MM.1S (cell line): ENCODE measurements at regions not wholly inside any gene's neighbourhood (a gene's known extent, or its start where the extent isn't known, plus 50 kb on each side); places are given as distances from the start of the nearest gene placed in this dataset.

Experiments used
- DNase-seq: peaks from one replicate; pipeline ENCODE4 v3.0.0-alpha.2; 2015
- H2AFZ ChIP-seq: fragments of 300-600 bp; sonication (generic); 2 replicates; pipeline ENCODE4 v1.6.0; 2016; ENCODE audit warnings: antibody characterized with exemption, low read length
- H3F3A ChIP-seq: fragments of 300-600 bp; sonication (generic); 2 replicates; pipeline ENCODE4 v1.6.1; 2016; ENCODE audit warnings: mild to moderate bottlenecking, antibody characterized with exemption, low read length, moderate library complexity, mixed read lengths; ENCODE audit not compliant: insufficient read depth
- H3K27ac ChIP-seq: fragments of 300-600 bp; sonication (generic); 2 replicates; pipeline ENCODE4 v1.5.1; 2016; ENCODE audit warnings: mild to moderate bottlenecking, low read length
- H3K27me3 ChIP-seq: fragments of 300-600 bp; sonication (generic); replicated peaks from 2 replicates; pipeline ENCODE4 v1.6.0; 2016; ENCODE audit warnings: low read length; ENCODE audit not compliant: insufficient read depth
- H3K36me3 ChIP-seq: fragments of 300-600 bp; sonication (generic); replicated peaks from 2 replicates; pipeline ENCODE4 v1.6.1; 2016; ENCODE audit warnings: mild to moderate bottlenecking, low read length, mixed read lengths; ENCODE audit not compliant: insufficient read depth
- H3K4me1 ChIP-seq: fragments of 300-600 bp; sonication (generic); 2 replicates; pipeline ENCODE4 v1.6.1; 2016; ENCODE audit warnings: low read length, mixed read lengths
- H3K4me2 ChIP-seq: fragments of 300-600 bp; sonication (generic); 2 replicates; pipeline ENCODE4 v1.6.0; 2016; ENCODE audit warnings: low read depth, low read length
- H3K4me3 ChIP-seq: fragments of 300-600 bp; sonication (generic); 2 replicates; pipeline ENCODE4 v1.5.1; 2016; ENCODE audit warnings: low read length, mixed read lengths
- H3K79me2 ChIP-seq: fragments of 300-600 bp; sonication (generic); 2 replicates; pipeline ENCODE4 v1.6.1; 2016; ENCODE audit warnings: mixed run types, low read length, mixed read lengths
- H3K9ac ChIP-seq: fragments of 300-600 bp; sonication (generic); 2 replicates; pipeline ENCODE4 v1.6.1; 2016; ENCODE audit warnings: low read length, mixed read lengths
- H3K9me2 ChIP-seq: fragments of 300-600 bp; sonication (generic); replicated peaks from 2 replicates; pipeline ENCODE4 v1.6.1; 2016; ENCODE audit warnings: mild to moderate bottlenecking, low read length, mixed read lengths; ENCODE audit not compliant: insufficient read depth
- H3K9me3 ChIP-seq: fragments of 300-600 bp; sonication (generic); replicated peaks from 2 replicates; pipeline ENCODE4 v1.6.1; 2016; ENCODE audit warnings: mild to moderate bottlenecking, low read length, mixed read lengths; ENCODE audit not compliant: insufficient read depth
- H4K20me1 ChIP-seq: fragments of 300-600 bp; sonication (generic); 2 replicates; pipeline ENCODE4 v1.6.1; 2016; ENCODE audit warnings: mild to moderate bottlenecking, low read length, moderate library complexity, mixed read lengths; ENCODE audit not compliant: insufficient read depth
- EZH2 ChIP-seq: fragments of 300-600 bp; sonication (generic); optimal IDR thresholded peaks from 2 replicates; pipeline ENCODE3; 2017; ENCODE audit warnings: low read depth, mild to moderate bottlenecking, antibody characterized with exemption, low read length, mixed read lengths
- EZH2phosphoT487 ChIP-seq: fragments of 300-600 bp; sonication (generic); IDR thresholded peaks from 2 replicates; pipeline ENCODE4 v1.6.1; 2018; ENCODE audit warnings: antibody characterized with exemption, low read length
- TF ChIP-seq, protein P1 (sequence below): fragments of 300-600 bp; sonication (generic); IDR thresholded peaks from 2 replicates; pipeline ENCODE4 v1.5.1; 2016; ENCODE audit warnings: antibody characterized with exemption, low read length, mixed read lengths

DNA sequence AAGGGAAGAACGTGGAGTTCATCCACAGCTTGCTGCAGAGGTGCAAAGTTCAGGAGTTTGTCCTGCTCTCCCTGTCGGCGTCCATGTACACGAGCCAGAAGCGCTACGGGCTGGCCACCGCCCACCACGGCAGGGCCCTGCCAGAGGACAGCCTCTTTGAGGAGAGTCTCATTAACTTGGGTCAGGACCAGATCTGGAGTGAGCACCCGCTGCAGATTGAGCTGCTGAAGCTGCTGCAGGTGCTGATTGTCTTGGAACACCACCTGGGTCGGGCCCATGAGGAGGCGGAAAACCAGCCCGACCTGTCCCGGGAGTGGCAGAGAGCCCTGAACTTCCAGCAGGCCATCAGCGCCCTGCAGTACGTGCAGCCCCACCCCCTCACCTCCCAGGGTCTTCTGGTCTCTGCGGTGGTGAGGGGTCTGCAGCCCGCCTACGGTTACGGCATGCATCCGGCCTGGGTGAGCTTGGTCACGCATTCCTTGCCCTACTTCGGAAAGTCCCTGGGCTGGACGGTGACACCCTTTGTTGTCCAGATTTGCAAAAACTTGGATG is 73.8 kb upstream of the MORC3 start:
- Histone ChIP-seq H3K27ac (no peak overlapping the region), H4K20me1 (no peaks in the 10 kb centered on the region), H3K27me3 (no peaks in the 10 kb centered on the region), H3K9me2 (no peaks in the 10 kb centered on the region), H3K4me3 (no peak overlapping the region), H3K79me2 (no peaks in the 10 kb centered on the region), H3F3A (0 out of 2 replicates have a peak, but pooled peaks cover 2% of the 10 kb centered on the region), H3K36me3 (no peaks in the 10 kb centered on the region), H2AFZ (no peak overlapping the region), H3K9me3 (no peaks in the 10 kb centered on the region), H3K4me1 (no peaks in the 10 kb centered on the region), H3K4me2 (no peak overlapping the region), H3K9ac (no peak overlapping the region)
- DNase-seq, result no peak
- TF ChIP-seq, protein P1, sequence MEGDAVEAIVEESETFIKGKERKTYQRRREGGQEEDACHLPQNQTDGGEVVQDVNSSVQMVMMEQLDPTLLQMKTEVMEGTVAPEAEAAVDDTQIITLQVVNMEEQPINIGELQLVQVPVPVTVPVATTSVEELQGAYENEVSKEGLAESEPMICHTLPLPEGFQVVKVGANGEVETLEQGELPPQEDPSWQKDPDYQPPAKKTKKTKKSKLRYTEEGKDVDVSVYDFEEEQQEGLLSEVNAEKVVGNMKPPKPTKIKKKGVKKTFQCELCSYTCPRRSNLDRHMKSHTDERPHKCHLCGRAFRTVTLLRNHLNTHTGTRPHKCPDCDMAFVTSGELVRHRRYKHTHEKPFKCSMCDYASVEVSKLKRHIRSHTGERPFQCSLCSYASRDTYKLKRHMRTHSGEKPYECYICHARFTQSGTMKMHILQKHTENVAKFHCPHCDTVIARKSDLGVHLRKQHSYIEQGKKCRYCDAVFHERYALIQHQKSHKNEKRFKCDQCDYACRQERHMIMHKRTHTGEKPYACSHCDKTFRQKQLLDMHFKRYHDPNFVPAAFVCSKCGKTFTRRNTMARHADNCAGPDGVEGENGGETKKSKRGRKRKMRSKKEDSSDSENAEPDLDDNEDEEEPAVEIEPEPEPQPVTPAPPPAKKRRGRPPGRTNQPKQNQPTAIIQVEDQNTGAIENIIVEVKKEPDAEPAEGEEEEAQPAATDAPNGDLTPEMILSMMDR, result no peak
- TF ChIP-seq EZH2, result no peak
- TF ChIP-seq EZH2phosphoT487, result no peak

DNA sequence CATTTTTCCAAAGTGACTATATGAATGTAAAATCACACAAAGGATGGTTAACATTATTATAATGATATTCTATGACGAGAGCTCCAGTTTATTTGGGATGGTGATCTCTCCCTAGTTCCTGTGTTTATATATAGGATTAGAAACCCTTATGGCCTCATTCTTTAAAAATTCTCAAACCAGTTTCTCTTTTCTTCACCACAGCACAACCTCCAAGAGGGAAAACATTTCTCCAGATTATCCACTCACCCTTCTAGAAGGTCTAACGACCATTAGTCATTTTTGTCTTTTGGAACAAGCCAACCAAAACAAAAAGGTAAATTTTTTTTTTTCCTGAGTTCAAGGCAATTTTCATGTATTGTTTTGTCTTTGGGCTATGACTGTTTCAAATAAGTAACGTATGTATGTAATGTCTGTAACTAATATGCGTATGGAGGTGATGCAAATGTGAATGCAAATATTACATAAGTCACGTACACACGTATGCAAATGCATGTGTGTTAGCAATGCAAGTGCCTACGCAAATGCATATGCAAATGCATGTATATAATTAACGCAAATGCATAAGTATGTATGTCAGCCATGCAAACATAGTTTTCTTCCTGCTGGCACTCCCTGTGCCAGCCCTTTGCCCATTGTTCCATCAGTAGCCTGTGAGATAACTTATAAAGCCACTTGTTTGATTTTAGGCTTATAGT is 72.5 kb upstream of the MORC3 start:
- no peaks in the 10 kb centered on the region for H3K27me3 ChIP-seq
- H3K9me3 ChIP-seq, result no peaks in the 10 kb centered on the region
- no peaks in the 10 kb centered on the region for H3K36me3 ChIP-seq
- no peaks in the 10 kb centered on the region for H3K4me1 ChIP-seq
- H3K4me2 ChIP-seq, result no peak overlapping the region
- no peak overlapping the region for H2AFZ ChIP-seq
- no peaks in the 10 kb centered on the region for H4K20me1 ChIP-seq
- H3F3A ChIP-seq, result no peaks in the 10 kb centered on the region
- no peak overlapping the region for H3K27ac ChIP-seq
- no peak overlapping the region for H3K4me3 ChIP-seq
- TF ChIP-seq EZH2, result no peak
- TF ChIP-seq EZH2phosphoT487, result no peak
- TF ChIP-seq, protein P1, result no peak
- no peaks in the 10 kb centered on the region for H3K9me2 ChIP-seq
- H3K79me2 ChIP-seq, result no peaks in the 10 kb centered on the region
- no peak for DNase-seq
- no peak overlapping the region for H3K9ac ChIP-seq

- no peaks in the 10 kb centered on the region for H3K9me2 ChIP-seq
- H3K9me3 ChIP-seq, result no peaks in the 10 kb centered on the region
- no peak overlapping the region for H3K27ac ChIP-seq
- H4K20me1 ChIP-seq, result no peaks in the 10 kb centered on the region
- DNase-seq, result no peak
- peaks cover 11% of the 10 kb centered on the region for H3K4me1 ChIP-seq
- H3F3A ChIP-seq, result peaks cover 8% of the 10 kb centered on the region
- H3K4me2 ChIP-seq, result no peak overlapping the region
- no peak overlapping the region for H2AFZ ChIP-seq
- TF ChIP-seq EZH2, result no peak
- TF ChIP-seq, protein P1, result no peak
- no peak for TF ChIP-seq EZH2phosphoT487
- H3K36me3 ChIP-seq, result no peaks in the 10 kb centered on the region
- H3K9ac ChIP-seq, result no peak overlapping the region
- H3K4me3 ChIP-seq, result no peak overlapping the region
- no peaks in the 10 kb centered on the region for H3K27me3 ChIP-seq
- no peaks in the 10 kb centered on the region for H3K79me2 ChIP-seq
Measured at GRCh38 chr21:36249576-36250422, 70.2 kb upstream of the MORC3 start.
